ENCODE measurements at regions not wholly inside any gene's neighbourhood (a gene's known extent, or its start where the extent isn't known, plus 50 kb on each side); places are given as distances from the start of the nearest gene placed in this dataset.
A peak's percentile ranks its signal among the peaks of the same experiment; 100 is the strongest.

DNA sequence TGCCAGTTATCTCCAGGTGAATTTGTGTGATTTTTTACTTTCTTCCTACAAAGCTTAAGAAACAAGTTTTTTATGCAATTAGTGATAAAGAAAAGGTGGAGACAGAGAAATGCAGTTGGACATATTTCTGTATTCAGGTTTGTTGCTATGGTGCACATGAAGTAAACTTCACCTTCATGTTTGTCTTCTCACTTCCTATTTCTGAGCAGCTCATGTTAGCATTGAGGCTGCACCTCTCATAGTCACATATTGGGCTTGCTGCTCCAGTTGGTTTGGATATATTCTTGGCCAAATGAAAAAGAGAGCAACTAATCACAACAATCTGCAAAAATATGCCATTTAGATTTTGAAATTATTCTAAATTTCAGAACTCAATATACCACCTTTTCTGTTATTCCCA lies 475.6 kb upstream of the ZWINT start:
- DNase-seq (ENCODE audit: low spot score) = no peak

DNA sequence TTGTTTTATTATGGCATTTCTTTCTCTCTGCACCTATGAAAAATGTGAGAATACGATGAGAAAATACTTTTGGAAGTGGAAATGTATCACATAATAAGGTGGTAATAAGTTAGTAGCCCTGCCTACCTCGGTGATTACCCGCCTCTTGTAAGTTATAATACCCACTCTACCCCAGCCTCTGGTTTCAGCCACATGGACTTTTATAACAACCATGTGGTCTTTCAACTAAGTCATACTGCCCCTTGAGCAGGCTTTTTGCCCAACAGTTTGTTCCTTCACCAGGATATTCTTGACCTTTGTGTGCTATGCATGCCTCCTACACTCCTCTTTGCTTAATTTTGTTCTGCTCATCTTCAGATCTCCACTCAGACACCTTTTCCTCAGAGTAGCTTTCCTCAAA lies 470.6 kb upstream of the ZWINT start:
- no peak for DNase-seq (ENCODE audit: low spot score)

DNA sequence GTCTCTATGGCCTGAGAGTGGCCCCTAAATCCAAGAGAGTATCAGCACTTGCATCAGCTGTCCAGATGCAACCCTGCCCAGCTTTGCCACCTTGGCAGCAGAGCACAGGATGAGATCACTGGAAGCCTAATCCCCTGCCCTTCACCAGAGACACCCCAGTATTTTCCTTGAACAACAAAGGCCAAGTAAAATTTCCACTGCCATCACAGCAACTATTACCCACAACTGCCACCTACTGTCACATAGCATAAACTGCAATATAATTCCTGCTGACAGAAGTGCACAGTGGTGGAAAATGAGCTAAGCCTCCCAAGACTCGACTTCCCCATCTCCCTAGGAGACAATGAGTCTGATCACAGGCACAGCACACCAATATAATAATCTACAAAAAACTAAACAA lies 462.8 kb upstream of the ZWINT start:
- peak; percentile 0 for DNase-seq (ENCODE audit: low spot score)

DNA sequence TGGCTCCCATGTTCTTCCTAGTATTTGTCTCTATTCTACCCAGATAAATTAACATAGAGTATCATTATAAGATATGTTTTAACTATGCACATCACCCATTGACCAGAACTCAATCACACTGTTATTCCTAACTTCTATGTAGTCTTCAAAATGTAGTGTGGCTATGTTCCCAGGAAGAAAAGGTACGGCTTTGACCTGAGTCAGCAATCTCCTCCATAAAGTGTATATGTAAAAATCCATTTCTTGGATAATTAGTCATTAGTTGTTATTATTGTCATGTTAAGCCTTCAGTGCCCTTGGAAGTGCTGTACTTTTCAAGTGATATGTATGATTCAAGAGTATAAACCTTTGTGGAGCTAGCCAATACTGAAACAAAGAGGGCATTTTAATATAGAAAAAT lies 444.0 kb upstream of the ZWINT start:
- DNase-seq (ENCODE audit: low spot score) = no peak

DNA sequence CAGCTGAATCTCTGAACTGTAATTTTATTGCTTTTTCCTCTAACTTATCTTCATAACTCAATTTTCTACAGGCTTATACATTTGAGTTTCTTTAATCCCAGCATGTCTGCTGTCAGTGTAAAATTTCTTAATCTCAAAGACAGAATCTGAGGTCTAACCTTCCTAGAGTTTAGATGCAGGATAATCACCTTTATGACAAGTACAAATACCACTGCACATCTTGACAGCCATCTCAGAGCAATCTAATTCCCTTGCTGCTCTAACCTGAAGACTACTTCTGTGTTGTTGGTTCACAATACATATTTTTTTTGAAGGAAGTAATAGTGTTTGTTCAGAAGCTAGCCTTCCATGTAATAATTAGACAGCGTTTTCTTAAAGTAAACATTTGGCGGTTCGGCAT lies 424.2 kb upstream of the ZWINT start:
- DNase-seq (ENCODE audit: low spot score) = no peak

DNA sequence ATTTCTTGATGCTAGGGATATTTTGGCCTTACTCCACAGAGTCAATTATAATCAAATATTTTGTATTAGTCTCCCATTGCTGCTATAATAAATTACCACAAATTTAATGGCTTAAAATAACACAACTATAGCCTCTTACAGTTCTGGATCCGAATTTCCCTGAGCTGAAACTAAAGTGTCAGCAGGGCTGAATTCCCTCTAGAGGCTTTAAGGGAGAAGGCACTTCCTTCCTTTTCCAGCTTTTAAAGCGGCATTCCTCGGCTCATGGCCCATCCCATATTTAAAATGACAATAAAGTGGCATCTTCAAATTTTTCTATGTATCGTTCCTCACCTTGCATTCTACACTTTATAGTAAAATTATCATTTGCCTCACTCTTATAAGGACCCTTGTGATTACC lies 421.4 kb upstream of the ZWINT start:
- no peak for DNase-seq (ENCODE audit: low spot score)

DNA sequence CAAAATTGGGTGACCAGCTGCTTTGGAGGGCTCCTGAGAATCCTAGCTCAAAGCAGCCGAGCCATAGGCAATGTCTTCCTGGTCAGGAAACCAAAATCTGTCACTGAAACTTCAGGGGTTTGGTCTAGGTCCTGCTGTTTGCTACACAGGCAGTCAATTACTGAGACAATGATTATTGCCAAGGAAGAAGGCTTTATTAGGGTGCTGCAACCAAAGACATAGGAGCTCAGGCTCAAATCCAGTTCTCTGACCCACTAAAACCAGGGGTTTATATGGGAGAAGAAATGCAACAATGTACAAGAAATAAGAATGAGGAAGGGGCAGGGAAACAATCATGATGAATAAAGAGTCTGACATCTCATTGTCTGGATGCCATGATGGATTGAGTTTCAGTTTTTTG lies 410.3 kb upstream of the ZWINT start:
- DNase-seq (ENCODE audit: low spot score) = no peak

DNA sequence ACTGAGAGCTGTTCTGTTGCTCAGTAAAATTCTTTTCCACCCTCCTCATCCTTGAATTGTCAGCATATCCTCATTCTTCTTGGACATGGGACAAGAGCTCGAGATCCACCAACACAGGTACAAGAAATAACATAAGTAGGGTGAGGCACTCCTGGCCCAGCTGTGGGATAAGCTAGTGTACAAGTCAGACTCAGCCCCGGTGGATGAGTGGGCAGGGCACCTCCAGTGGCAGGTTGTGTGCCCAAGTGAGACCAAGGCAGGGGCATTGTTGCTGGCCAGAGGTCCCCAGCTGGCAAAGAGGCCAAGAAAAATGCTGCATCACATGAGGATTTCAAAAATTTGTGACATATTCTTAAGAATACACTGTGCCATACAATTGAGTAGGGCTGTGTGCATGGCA lies 402.0 kb upstream of the ZWINT start:
- no peak for DNase-seq (ENCODE audit: low spot score)

DNA sequence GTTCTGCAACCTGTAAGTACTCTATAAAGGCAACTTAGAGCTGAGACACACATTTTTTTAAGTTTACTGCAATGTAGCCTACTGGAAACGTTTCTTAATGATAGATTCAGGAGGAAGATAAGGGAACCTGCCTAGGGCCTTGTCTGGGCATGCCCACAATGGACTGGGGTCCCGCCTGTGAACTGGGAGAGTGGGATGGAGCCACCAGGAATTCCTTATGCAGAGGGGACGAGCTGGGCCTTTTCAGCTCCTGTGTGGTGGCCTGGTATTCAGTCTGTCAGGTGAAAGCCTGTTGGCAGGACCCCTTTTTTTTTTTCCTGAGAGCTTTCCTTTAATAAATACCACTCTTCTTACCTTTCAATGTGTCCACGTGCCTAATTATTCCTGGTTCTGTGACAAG lies 384.4 kb upstream of the ZWINT start:
- no peak for DNase-seq (ENCODE audit: low spot score)

DNA sequence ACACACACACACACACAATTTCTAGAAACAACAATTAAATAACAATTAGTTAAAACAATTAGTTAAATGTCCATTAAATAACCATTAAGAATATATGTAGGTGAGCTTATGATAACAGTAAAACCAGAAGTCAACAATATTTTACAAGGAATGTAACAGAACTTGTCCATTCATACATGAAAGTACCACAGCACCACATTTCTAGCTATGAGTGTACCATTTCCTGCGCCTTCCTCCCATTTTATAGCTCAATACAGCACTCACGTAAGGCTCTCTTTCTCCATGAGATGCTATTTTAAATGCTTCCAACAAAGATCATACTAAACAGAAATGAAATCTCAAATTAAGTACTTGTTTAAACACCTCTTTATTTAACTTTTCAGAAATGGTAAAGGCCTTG lies 367.3 kb upstream of the ZWINT start:
- DNase-seq (ENCODE audit: low spot score) = no peak

DNA sequence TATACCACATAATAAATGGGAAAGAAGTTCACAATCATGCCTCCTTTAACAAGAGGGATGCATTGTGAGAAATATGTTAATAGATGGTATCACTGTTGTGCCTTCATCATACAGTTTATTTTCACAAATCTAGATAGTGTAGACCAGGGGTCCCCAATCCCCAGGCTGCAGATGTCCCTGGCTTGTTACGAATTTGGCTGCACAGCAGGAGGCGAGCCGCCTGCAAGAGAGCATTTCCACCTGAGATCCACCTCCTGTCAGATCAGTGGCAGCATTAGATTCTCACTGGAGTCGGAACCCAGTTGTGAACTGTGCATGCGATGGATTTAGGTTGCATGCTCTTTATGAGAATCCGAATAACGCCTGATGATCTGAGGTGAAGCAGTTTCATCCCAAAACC lies 361.9 kb upstream of the ZWINT start:
- DNase-seq (ENCODE audit: low spot score) = no peak

DNA sequence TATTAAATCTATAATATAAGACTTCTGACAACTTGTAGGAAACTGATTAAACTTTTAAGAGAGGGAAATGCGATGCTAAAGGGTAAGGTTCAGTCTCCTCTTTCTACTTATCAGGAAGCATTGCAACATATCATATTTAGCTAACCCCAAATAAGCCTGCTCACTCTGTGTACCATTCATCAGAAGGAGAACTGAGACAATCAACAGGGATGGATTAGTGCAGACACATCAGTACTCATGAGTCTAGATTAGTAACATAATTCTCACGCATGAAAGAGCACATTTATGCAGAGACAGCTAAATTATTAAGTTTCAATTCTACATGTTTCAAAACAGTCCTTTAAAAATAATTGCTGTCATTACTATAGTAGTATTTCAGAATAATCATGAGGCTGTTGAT lies 354.2 kb upstream of the ZWINT start:
- no peak for DNase-seq (ENCODE audit: low spot score)

DNA sequence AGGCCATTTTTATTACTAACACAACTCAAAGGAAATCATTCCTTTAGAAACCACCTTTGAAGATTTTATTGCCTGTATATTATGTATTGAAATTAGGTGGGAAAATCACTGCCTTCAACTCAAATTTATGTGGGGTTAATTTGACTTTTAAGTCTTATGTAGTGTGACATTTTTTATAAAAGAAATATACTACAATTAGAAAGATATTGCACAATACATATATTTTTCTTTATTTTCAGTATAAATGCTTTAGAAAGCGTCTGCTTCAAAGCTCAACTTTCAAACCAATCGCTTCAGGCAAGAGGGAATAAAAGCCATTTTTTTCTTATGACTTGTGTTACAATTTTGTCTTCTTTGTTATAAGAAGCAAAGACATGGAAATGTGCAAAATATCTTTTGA lies 337.4 kb upstream of the ZWINT start:
- DNase-seq (ENCODE audit: low spot score) = no peak

DNA sequence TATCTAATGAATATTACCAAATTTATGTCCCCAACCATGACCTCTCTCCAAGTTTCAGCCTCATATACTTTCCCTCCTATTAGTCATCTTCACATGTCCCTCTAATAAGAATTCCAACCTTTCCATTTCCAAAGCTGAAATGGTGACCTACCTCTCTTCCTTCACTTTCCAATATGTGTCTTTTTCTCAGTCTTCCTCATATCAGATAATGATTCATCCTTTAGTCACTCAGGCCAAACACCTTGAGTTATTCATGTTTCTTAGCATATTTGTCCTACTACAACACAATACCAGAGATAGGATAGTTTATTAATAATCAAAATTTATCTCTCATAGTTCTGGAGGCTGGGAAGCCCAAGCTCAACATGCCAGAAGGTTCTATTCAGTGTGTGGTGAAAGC lies 318.5 kb upstream of the ZWINT start:
- no peak for DNase-seq (ENCODE audit: low spot score)

DNA sequence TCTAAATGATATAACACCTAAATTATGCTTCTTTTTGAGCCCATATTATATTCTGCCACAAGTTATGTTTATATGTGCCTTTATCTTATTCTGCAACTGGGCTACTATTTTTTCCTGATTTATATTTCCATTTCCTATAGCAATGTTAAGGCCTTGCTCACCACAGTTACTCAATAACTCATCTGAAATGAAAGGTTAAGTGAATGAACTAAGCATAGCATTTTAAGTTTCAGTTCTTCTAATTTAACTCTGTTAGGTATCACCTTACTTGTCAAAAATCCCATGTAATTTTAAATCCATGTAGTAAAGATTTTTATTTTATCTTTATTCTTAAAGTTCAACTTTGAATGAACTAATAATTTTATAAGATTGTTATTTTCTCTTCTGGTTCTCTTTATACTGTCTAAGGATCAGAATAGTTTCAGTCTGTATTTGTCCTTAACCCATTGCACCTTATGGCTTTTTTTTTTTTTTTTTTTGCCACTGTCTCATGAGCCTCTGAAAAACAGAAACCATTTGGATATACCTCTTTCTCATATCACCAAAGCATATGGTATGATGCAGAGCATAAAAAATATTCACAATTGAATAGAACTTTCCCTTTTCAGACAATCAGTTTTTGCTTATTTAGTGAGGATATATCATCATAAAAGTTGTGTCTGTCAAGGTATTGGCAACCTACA lies 301.8 kb upstream of the ZWINT start:
- no peak for DNase-seq (ENCODE audit: low spot score)

DNA sequence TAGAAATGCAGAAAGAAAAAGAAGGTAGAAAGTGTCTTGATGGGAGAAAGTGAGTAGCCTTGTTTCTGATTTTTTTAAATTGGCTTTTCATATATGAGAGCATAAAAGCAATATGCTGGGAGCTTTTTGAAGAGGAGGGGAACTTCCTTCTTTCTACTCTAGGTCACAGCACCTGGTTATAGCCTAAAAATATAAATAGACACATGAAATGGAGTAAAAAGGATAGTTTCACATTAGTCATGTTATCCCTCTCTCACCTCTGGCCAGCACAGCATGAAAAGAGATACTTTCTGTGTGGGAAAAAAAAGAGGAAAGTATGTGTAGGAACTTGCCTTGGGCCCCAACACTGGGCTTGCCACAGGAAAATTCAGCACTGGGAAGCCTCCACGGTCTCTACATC lies 292.2 kb upstream of the ZWINT start:
- DNase-seq (ENCODE audit: low spot score) = no peak

DNA sequence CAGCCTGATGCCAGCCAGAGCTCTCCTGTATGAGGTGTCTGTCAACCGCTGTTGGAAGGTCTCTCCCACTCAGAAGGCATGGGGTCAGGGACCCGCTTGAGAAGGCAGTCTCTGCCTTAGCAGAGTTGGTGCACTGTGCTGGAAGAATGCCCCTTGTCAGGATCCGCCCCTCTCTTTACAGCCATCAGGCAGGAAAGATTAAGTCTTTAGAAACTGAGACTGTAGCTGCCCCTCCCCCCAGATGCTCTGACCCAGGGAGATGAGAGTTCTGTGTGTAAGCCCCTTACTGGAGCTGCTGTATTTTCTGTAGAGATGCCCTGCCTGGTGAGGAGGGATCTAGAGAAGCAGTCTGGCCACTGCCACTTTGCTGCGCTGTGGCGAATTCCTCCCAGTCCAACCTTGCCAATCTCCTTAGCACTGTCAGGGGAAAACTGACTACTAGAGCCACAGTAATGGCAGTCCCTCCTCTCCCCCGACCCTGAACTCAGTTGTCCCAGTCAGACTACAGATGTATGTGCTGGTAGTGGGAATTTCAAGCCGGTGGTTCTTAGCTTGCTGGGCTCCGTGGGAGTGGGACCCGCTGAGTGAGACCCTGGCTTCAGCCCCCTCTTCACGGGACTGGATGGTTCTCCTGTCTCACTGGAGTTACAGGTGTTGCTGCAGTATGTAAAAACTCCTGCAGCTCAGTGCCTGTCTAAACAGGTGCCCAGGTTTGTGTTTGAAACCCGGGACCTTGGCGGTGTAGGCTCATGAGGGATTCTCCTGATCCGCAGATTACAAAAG lies 285.5 kb upstream of the ZWINT start:
- no peak for DNase-seq (ENCODE audit: low spot score)

DNA sequence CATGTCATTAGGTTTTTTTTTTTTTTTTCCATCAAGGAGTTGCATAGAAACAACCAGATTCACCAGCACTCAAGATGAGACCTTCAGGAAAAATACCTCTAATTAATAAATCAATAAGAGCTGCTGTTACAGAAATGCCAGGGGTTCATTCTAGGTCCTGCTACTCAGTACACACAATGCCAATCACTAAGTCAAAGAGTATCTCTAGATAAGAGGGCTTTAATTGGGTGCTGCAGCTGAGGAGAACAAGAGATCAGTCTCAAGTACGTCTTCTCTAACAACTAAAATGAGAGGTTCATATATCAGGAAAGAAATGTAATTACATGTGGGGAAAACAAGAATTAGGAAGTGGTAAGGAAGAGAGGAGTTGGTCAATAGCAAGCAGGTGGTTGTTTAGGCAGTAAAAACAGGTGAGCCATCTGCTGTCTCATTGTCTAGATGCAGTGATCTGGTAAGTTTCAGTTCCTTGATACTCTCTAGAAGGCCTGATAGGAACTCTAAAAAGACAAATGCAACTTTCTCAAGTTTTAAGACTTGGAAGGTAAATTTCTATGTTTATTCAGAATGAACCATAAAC lies 272.9 kb upstream of the ZWINT start:
- DNase-seq (ENCODE audit: low spot score) = no peak

DNA sequence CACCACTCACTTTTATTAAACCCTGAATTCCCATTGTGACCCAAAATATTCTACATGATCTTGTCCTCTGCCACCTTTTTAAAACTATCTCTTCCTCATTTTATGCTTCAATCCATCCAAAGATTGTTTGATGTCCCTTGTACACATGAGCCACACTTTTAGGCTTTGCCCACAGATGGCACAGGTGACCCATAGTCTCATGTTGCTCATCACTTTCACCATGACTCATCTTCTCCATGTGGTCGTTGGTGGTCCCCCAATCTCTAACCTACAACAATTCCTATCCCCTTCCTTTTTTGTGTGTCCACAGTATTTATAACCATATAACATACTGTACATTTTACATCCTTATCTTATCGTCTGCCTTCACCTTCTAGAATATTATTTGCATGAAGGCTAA lies 271.5 kb upstream of the ZWINT start:
- no peak for DNase-seq (ENCODE audit: low spot score)

DNA sequence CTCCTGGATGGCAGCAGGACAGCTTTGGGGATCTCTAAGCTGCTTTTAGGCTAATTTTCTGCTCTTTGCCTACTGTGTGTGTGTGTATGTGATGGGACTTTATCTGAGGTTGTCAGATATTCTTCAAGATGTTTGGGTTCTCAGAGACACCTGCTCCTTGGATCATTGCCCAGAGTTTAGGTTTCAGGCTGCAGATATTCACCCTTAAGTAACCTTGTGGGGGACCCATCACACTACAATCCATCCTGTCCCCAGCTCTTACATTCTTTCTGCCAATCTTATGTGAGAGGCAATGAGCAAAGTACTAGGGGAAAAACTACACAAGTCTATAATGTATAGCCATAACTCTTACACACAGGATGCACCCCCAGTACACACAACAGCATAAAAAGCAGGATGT lies 263.0 kb upstream of the ZWINT start:
- no peak for DNase-seq (ENCODE audit: low spot score)

DNA sequence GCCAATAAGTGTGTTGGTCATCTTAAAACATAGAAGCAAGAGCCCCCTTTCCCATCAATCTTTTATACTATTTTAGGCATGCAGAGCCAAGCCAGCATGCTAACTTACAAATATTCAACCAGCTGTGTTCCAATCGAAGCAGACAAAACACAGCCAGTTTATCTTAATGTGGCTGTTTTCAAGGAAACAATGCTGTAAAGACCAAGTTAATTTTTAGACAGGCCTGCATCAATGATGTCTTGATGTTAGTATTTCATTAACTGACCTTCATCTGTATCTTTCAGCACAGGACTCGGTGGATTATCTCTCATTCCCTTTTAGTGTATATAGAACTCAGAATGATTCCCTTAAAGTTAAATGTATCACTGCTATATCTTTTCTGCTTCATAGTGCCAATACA lies 262.0 kb upstream of the ZWINT start:
- no peak for DNase-seq (ENCODE audit: low spot score)

DNA sequence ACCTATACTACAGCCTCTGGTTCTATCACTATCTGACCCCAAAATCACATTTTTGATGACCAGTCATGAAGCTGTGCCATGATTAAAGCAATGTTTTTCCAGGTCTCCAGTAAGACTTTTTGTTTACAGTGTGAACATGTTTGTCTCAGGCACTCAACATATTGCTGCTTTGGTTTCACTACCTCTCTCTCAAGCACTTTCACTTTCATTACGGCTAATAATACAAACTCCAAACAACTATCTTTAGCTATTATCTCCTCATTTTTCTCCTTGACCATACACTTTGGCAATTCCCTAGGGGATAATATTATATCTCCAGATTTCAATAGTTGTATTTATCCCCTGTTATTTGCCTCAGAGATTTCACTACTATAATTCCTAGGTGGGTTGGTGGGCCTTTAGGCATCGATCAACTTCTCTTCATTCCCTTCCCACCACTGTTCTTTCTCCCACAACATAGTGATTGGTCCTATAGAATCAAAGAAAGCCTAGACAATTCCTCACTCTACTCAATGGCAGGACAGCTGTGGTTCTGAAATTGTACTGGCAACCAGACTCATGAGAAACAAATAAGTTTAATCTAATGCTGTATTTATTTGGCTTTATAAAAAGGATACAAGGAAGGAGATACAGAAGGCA lies 261.4 kb upstream of the ZWINT start:
- DNase-seq (ENCODE audit: low spot score) = no peak

DNA sequence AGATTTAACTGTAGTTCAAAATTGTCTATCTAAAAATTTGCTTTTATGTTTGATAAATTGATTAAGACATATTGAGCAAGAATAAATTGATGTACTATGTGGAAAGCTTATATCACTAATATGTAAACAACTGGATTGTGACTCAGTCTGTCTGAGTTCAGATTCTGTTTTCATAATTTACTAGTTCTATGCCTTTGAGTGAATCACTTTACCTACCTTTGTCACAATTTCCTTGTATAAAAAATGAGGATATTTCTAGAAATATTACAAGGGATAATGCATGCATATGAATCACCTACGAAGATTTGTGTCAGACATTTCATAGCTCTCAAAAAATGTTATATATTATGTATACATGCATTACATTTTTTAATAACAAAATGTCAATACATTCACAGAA lies 245.1 kb upstream of the ZWINT start:
- DNase-seq (ENCODE audit: low spot score) = no peak
